ENCODE measurements at regions not wholly inside any gene's neighbourhood (a gene's known extent, or its start where the extent isn't known, plus 50 kb on each side); places are given as distances from the start of the nearest gene placed in this dataset.

GRCh38 chr3:67297715-67298475 lies 299.8 kb downstream of the KBTBD8 start:
- H4K91ac ChIP-seq (ENCODE audit: insufficient read depth, low read depth, low read length), result no peak overlapping the region
- H3K9ac ChIP-seq (ENCODE audit: low read depth, low read length), result no peak overlapping the region
- H4K5ac ChIP-seq (ENCODE audit: low read depth, low read length), result no peak overlapping the region
- ChIA-PET POLR2A (ENCODE audit: unreplicated experiment) (no interaction called here), CTCF (no interaction called here)
- intact Hi-C loops (cut with micrococcal nuclease) (no loop called here), in situ Hi-C loops (cut with MboI; ENCODE audit: low sequenced_read_pairs) (no loop called here), dilution Hi-C loops (cut with HindIII; ENCODE audit: low sequenced_read_pairs, unreplicated experiment) (no loop called here)
- H2BK20ac ChIP-seq (ENCODE audit: low read depth, low read length), result no peak overlapping the region
- no peaks in the 10 kb centered on the region for H3K9me3 ChIP-seq (ENCODE audit: control insufficient read depth, insufficient read depth, low read length)
- DNase-seq, result no peak
- H4K8ac ChIP-seq (ENCODE audit: low read depth in 2 of 2, low read length in 2 of 2), result no peak overlapping the region
- H2BK120ac ChIP-seq (ENCODE audit: low read depth, low read length), result no peak overlapping the region
- H3K79me1 ChIP-seq (ENCODE audit: low read depth in 1 of 2, low read length in 2 of 2), result no peaks in the 10 kb centered on the region
- no peak overlapping the region for H3K56ac ChIP-seq (ENCODE audit: extremely low read depth, insufficient read depth, low read length)
- no CpG with 5 or more reads among the region's 4 CpGs for WGBS, 2 experiments (ENCODE audit: extremely low coverage in 2 of 2, insufficient read length in 1 of 2)
- no peaks in the 10 kb centered on the region for H3K36me3 ChIP-seq (ENCODE audit: control insufficient read depth, insufficient read depth, low read length)
- no peak overlapping the region for H3K4me2 ChIP-seq (ENCODE audit: low read depth, low read length)
- H3K23ac ChIP-seq (ENCODE audit: low read depth, low read length), result no peak overlapping the region
- no peak overlapping the region for H3K4me3 ChIP-seq (ENCODE audit: insufficient read depth, low read depth, low read length)
- H3K9me1 ChIP-seq (ENCODE audit: insufficient read depth, low read length), result no peaks in the 10 kb centered on the region
- no peak overlapping the region for H2BK15ac ChIP-seq (ENCODE audit: low read depth, low read length)
- ATAC-seq (ENCODE audit: low read depth), result no peak
- no peak overlapping the region for H2AFZ ChIP-seq (replicated peaks; ENCODE audit: low read length, poor library complexity)
- no peaks in the 10 kb centered on the region for H3K27me3 ChIP-seq (ENCODE audit: control insufficient read depth, insufficient read depth, low read length)
- TF ChIP-seq CHD1 (IDR thresholded peaks at IDR 0.05; ENCODE audit: low read depth, low read length) (no peak), BHLHE40 (IDR thresholded peaks at IDR 0.05; ENCODE audit: low read depth, low read length) (no peak), RAD21 (IDR thresholded peaks at IDR 0.05; ENCODE audit: low read length) (no peak), SMC3 (IDR thresholded peaks at IDR 0.05; ENCODE audit: low read depth, low read length) (no peak), MAZ (IDR thresholded peaks at IDR 0.05; ENCODE audit: borderline replicate concordance, low read depth, low read length) (no peak), USF2 (IDR thresholded peaks at IDR 0.05; ENCODE audit: low read depth, low read length) (no peak), POLR2A (IDR thresholded peaks at IDR 0.05; ENCODE audit: low read depth, low read length) (no peak), NFE2L2 (IDR thresholded peaks at IDR 0.05; ENCODE audit: low read depth, low read length) (no peak), MAFK (IDR thresholded peaks at IDR 0.05; ENCODE audit: low read depth, low read length) (no peak), RCOR1 (IDR thresholded peaks at IDR 0.05; ENCODE audit: insufficient replicate concordance, low read length) (no peak), CEBPB (IDR thresholded peaks at IDR 0.05; ENCODE audit: low read depth, low read length) (no peak), RFX5 (IDR thresholded peaks at IDR 0.05; ENCODE audit: low read depth, low read length) (no peak), MXI1 (IDR thresholded peaks at IDR 0.05; ENCODE audit: borderline replicate concordance, low read depth, low read length) (no peak), FOS (IDR thresholded peaks at IDR 0.05; ENCODE audit: low read depth, low read length) (no peak)
- TF ChIP-seq, protein P1, sequence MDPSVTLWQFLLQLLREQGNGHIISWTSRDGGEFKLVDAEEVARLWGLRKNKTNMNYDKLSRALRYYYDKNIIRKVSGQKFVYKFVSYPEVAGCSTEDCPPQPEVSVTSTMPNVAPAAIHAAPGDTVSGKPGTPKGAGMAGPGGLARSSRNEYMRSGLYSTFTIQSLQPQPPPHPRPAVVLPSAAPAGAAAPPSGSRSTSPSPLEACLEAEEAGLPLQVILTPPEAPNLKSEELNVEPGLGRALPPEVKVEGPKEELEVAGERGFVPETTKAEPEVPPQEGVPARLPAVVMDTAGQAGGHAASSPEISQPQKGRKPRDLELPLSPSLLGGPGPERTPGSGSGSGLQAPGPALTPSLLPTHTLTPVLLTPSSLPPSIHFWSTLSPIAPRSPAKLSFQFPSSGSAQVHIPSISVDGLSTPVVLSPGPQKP (IDR thresholded peaks at IDR 0.05; ENCODE audit: borderline replicate concordance, low read depth, low read length), result no peak
- TF ChIP-seq, protein P2, sequence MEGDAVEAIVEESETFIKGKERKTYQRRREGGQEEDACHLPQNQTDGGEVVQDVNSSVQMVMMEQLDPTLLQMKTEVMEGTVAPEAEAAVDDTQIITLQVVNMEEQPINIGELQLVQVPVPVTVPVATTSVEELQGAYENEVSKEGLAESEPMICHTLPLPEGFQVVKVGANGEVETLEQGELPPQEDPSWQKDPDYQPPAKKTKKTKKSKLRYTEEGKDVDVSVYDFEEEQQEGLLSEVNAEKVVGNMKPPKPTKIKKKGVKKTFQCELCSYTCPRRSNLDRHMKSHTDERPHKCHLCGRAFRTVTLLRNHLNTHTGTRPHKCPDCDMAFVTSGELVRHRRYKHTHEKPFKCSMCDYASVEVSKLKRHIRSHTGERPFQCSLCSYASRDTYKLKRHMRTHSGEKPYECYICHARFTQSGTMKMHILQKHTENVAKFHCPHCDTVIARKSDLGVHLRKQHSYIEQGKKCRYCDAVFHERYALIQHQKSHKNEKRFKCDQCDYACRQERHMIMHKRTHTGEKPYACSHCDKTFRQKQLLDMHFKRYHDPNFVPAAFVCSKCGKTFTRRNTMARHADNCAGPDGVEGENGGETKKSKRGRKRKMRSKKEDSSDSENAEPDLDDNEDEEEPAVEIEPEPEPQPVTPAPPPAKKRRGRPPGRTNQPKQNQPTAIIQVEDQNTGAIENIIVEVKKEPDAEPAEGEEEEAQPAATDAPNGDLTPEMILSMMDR (conservative IDR thresholded peaks at IDR 0.05; ENCODE audit: low read depth, low read length), result no peak
- no peak overlapping the region for H2AK5ac ChIP-seq (ENCODE audit: low read depth, low read length)
- no peak overlapping the region for H3K27ac ChIP-seq (ENCODE audit: insufficient read depth, low read length)
- H2AK9ac ChIP-seq (replicated peaks; ENCODE audit: low read depth, low read length, poor library complexity), result no peak overlapping the region
- no peaks in the 10 kb centered on the region for H3K4me1 ChIP-seq (ENCODE audit: control insufficient read depth, insufficient read depth, low read length)
- H3K18ac ChIP-seq (ENCODE audit: low read depth, low read length), result no peak overlapping the region
- H4K20me1 ChIP-seq (ENCODE audit: insufficient read depth, low read length), result no peaks in the 10 kb centered on the region
- H3K14ac ChIP-seq (replicated peaks; ENCODE audit: low read depth, low read length), result no peak overlapping the region
- BruUV-seq (replicated peaks), result no TSS peak
- H2BK5ac ChIP-seq (ENCODE audit: low read depth, low read length, poor library complexity, severe bottlenecking), result no peak overlapping the region
- no peak overlapping the region for H3K4ac ChIP-seq (ENCODE audit: low read depth, low read length)
